HCT116 (cell line): ENCODE measurements at regions not wholly inside any gene's neighbourhood (a gene's known extent, or its start where the extent isn't known, plus 50 kb on each side); places are given as distances from the start of the nearest gene placed in this dataset.

Source experiments
- EGR1 ChIP-seq: IDR thresholded peaks from 2 replicates; pipeline ENCODE4 v1.6.1; 2012; ENCODE audit warnings: low read depth
- EZH2 ChIP-seq: fragments of 200-600 bp; sonication (generic); IDR thresholded peaks from 2 replicates; pipeline ENCODE4 v1.6.1; 2017; ENCODE audit warnings: antibody characterized with exemption, mixed run types
- EZH2phosphoT487 ChIP-seq: fragments of 200-600 bp; IDR thresholded peaks from 2 replicates; pipeline ENCODE4 v1.6.1; 2018; ENCODE audit warnings: antibody characterized with exemption, borderline replicate concordance
- FOSL1 ChIP-seq: IDR thresholded peaks from 2 replicates; pipeline ENCODE4 v1.6.1; 2012; ENCODE audit warnings: low read depth
- POLR2A ChIP-seq: IDR thresholded peaks from 2 replicates; pipeline ENCODE4 v1.7.0; 2011; ENCODE audit warnings: borderline replicate concordance; ENCODE audit not compliant: insufficient read depth, insufficient read length; ENCODE audit errors: extremely low read depth
- POLR2AphosphoS5 ChIP-seq: IDR thresholded peaks from 2 replicates; pipeline ENCODE4 v1.6.1; 2011; ENCODE audit warnings: mild to moderate bottlenecking, low read depth, low read length, moderate library complexity
- RAD21 ChIP-seq: IDR thresholded peaks from 2 replicates; pipeline ENCODE4 v1.6.1; 2012; ENCODE audit warnings: low read depth, mild to moderate bottlenecking
- SIN3A ChIP-seq: IDR thresholded peaks from 2 replicates; pipeline ENCODE4 v1.6.1; 2012; ENCODE audit warnings: low read depth
- TCF7L2 ChIP-seq: IDR thresholded peaks from 2 replicates; pipeline ENCODE4 v1.7.0; 2011; ENCODE audit warnings: borderline replicate concordance, inconsistent platforms; ENCODE audit not compliant: insufficient read depth, insufficient read length; ENCODE audit errors: extremely low read depth
- YY1 ChIP-seq: IDR thresholded peaks from 2 replicates; pipeline ENCODE4 v1.6.1; 2011; ENCODE audit warnings: low read length, low read depth, moderate library complexity, mild to moderate bottlenecking; ENCODE audit not compliant: insufficient replicate concordance; ENCODE audit errors: extremely low read depth
- TF ChIP-seq, protein P1 (sequence below), 3 experiments: fragments of 200-600 bp in 1 of 3; sonication (generic) in 1 of 3; IDR thresholded peaks in 2 of 3; conservative IDR thresholded peaks in 1 of 3; 2 replicates each; pipeline ENCODE4 v1.5.1; 2012 to 2017; ENCODE audit warnings: low read depth in 2 of 3, low read length in 2 of 3, antibody characterized with exemption in 1 of 3, borderline replicate concordance in 1 of 3, control low read depth in 1 of 3, mild to moderate bottlenecking in 1 of 3, mixed read lengths in 1 of 3, mixed run types in 1 of 3, moderate library complexity in 1 of 3; ENCODE audit not compliant: insufficient read depth in 1 of 3
- TF ChIP-seq, protein P2 (sequence below): IDR thresholded peaks from 2 replicates; pipeline ENCODE4 v1.6.1; 2012; ENCODE audit warnings: low read depth

DNA sequence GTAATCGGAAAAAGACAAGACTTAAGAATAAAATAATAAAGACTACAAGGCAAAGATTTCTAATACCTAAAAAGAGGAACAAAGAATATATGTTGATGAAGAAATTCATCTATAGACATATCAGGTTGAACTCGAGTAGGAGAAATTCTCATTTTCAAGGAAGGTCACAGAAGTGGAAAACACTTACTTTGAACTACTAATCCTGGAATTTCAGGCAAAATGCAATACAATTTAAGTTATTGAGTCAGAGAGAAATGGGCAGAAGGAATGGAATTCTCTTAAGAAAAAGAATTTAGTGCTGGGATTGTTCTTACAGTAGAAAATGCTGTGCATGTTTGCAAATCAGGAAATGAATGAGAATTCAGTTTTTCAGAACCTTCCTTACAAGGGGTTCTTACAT is 135.9 kb upstream of the TGFBR2 start:
- TF ChIP-seq EGR1 (no peak), POLR2A (no peak), POLR2AphosphoS5 (no peak), EZH2phosphoT487 (no peak), EZH2 (no peak), RAD21 (no peak), FOSL1 (no peak), TCF7L2 (no peak), SIN3A (no peak), YY1 (no peak)
- TF ChIP-seq, protein P1, sequence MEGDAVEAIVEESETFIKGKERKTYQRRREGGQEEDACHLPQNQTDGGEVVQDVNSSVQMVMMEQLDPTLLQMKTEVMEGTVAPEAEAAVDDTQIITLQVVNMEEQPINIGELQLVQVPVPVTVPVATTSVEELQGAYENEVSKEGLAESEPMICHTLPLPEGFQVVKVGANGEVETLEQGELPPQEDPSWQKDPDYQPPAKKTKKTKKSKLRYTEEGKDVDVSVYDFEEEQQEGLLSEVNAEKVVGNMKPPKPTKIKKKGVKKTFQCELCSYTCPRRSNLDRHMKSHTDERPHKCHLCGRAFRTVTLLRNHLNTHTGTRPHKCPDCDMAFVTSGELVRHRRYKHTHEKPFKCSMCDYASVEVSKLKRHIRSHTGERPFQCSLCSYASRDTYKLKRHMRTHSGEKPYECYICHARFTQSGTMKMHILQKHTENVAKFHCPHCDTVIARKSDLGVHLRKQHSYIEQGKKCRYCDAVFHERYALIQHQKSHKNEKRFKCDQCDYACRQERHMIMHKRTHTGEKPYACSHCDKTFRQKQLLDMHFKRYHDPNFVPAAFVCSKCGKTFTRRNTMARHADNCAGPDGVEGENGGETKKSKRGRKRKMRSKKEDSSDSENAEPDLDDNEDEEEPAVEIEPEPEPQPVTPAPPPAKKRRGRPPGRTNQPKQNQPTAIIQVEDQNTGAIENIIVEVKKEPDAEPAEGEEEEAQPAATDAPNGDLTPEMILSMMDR (IDR thresholded peaks at IDR 0.05 in 2 of 3, conservative IDR thresholded peaks at IDR 0.05 in 1 of 3; ENCODE audit: borderline replicate concordance in 1 of 3, insufficient read depth in 1 of 3, low read depth in 2 of 3, low read length in 2 of 3): no peak
- TF ChIP-seq, protein P2, sequence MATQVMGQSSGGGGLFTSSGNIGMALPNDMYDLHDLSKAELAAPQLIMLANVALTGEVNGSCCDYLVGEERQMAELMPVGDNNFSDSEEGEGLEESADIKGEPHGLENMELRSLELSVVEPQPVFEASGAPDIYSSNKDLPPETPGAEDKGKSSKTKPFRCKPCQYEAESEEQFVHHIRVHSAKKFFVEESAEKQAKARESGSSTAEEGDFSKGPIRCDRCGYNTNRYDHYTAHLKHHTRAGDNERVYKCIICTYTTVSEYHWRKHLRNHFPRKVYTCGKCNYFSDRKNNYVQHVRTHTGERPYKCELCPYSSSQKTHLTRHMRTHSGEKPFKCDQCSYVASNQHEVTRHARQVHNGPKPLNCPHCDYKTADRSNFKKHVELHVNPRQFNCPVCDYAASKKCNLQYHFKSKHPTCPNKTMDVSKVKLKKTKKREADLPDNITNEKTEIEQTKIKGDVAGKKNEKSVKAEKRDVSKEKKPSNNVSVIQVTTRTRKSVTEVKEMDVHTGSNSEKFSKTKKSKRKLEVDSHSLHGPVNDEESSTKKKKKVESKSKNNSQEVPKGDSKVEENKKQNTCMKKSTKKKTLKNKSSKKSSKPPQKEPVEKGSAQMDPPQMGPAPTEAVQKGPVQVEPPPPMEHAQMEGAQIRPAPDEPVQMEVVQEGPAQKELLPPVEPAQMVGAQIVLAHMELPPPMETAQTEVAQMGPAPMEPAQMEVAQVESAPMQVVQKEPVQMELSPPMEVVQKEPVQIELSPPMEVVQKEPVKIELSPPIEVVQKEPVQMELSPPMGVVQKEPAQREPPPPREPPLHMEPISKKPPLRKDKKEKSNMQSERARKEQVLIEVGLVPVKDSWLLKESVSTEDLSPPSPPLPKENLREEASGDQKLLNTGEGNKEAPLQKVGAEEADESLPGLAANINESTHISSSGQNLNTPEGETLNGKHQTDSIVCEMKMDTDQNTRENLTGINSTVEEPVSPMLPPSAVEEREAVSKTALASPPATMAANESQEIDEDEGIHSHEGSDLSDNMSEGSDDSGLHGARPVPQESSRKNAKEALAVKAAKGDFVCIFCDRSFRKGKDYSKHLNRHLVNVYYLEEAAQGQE: no peak
